ENCODE measurements at regions not wholly inside any gene's neighbourhood (a gene's known extent, or its start where the extent isn't known, plus 50 kb on each side); places are given as distances from the start of the nearest gene placed in this dataset.

DNA sequence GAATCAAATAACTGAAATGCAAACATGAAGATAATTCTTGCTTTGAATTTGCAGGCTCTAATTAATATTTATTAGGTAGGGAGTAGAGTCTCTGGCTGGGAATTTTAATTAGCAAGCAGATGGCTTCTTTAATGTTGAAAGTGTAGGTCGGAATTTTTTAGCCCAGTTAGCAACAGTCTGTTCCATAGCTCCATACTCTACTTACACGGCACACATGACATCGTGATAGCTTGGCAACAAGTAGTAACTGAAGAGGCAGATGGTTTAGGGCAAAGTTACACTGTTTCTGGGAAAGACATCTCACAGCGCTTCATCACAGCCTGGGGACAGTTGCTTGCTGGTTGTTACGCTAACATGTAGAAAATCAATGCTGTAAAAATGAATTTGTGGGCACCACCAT is 710.7 kb downstream of the GALC start:
- TF ChIP-seq, protein P1, sequence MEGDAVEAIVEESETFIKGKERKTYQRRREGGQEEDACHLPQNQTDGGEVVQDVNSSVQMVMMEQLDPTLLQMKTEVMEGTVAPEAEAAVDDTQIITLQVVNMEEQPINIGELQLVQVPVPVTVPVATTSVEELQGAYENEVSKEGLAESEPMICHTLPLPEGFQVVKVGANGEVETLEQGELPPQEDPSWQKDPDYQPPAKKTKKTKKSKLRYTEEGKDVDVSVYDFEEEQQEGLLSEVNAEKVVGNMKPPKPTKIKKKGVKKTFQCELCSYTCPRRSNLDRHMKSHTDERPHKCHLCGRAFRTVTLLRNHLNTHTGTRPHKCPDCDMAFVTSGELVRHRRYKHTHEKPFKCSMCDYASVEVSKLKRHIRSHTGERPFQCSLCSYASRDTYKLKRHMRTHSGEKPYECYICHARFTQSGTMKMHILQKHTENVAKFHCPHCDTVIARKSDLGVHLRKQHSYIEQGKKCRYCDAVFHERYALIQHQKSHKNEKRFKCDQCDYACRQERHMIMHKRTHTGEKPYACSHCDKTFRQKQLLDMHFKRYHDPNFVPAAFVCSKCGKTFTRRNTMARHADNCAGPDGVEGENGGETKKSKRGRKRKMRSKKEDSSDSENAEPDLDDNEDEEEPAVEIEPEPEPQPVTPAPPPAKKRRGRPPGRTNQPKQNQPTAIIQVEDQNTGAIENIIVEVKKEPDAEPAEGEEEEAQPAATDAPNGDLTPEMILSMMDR (IDR thresholded peaks at IDR 0.05; ENCODE audit: poor library complexity): no peak
- no peak for TF ChIP-seq EZH2phosphoT487 (IDR thresholded peaks at IDR 0.05; ENCODE audit: low read depth, severe bottlenecking, unreplicated experiment)

All from hepatocyte (in vitro differentiated cells).